ENCODE measurements at regions not wholly inside any gene's neighbourhood (a gene's known extent, or its start where the extent isn't known, plus 50 kb on each side); places are given as distances from the start of the nearest gene placed in this dataset.

DNA sequence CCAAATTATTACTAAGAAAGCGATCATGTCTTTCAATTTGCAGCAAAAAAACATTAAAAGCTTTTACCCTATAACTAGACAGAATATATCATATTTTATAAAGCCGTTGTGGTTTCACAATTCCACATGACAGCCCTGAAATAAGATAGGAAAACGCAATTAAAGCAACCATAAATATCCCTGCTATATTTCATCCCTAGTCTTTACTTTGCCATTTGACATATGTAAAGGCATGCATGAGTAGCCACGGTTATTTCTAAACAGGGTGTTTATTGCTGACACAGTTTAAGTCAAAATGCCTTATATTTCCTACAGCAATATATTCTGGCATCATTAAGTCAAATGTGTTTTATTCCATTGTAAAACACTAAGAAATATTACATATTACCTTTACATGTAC lies 239.9 kb downstream of the DSEL start:
- H3K4me3 ChIP-seq (replicated peaks; ENCODE audit: low read depth, low read length): no peak overlapping the region
- no peak for DNase-seq (ENCODE audit: extremely low read depth, low read depth)
- TF ChIP-seq, protein P1, sequence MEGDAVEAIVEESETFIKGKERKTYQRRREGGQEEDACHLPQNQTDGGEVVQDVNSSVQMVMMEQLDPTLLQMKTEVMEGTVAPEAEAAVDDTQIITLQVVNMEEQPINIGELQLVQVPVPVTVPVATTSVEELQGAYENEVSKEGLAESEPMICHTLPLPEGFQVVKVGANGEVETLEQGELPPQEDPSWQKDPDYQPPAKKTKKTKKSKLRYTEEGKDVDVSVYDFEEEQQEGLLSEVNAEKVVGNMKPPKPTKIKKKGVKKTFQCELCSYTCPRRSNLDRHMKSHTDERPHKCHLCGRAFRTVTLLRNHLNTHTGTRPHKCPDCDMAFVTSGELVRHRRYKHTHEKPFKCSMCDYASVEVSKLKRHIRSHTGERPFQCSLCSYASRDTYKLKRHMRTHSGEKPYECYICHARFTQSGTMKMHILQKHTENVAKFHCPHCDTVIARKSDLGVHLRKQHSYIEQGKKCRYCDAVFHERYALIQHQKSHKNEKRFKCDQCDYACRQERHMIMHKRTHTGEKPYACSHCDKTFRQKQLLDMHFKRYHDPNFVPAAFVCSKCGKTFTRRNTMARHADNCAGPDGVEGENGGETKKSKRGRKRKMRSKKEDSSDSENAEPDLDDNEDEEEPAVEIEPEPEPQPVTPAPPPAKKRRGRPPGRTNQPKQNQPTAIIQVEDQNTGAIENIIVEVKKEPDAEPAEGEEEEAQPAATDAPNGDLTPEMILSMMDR (IDR thresholded peaks at IDR 0.05; ENCODE audit: low read depth, low read length, missing control alignments): no peak

- DNase-seq (ENCODE audit: extremely low read depth, low read depth): no peak
- TF ChIP-seq, protein P1 (IDR thresholded peaks at IDR 0.05; ENCODE audit: low read depth, low read length, missing control alignments): no peak
- no peak overlapping the region for H3K4me3 ChIP-seq (replicated peaks; ENCODE audit: low read depth, low read length)
Observed at GRCh38 chr18:67273288-67273687, 243.2 kb downstream of the DSEL start.

- DNase-seq (ENCODE audit: extremely low read depth, low read depth): no peak
- no peak overlapping the region for H3K4me3 ChIP-seq (replicated peaks; ENCODE audit: low read depth, low read length)
- TF ChIP-seq, protein P1 (IDR thresholded peaks at IDR 0.05; ENCODE audit: low read depth, low read length, missing control alignments): no peak
Observed at GRCh38 chr18:67269206-67269605, 247.3 kb downstream of the DSEL start.

GRCh38 chr18:67268530-67268929 lies 248.0 kb downstream of the DSEL start:
- no peak for DNase-seq (ENCODE audit: extremely low read depth, low read depth)
- H3K4me3 ChIP-seq (replicated peaks; ENCODE audit: low read depth, low read length): no peak overlapping the region
- TF ChIP-seq, protein P1 (IDR thresholded peaks at IDR 0.05; ENCODE audit: low read depth, low read length, missing control alignments): no peak

DNA sequence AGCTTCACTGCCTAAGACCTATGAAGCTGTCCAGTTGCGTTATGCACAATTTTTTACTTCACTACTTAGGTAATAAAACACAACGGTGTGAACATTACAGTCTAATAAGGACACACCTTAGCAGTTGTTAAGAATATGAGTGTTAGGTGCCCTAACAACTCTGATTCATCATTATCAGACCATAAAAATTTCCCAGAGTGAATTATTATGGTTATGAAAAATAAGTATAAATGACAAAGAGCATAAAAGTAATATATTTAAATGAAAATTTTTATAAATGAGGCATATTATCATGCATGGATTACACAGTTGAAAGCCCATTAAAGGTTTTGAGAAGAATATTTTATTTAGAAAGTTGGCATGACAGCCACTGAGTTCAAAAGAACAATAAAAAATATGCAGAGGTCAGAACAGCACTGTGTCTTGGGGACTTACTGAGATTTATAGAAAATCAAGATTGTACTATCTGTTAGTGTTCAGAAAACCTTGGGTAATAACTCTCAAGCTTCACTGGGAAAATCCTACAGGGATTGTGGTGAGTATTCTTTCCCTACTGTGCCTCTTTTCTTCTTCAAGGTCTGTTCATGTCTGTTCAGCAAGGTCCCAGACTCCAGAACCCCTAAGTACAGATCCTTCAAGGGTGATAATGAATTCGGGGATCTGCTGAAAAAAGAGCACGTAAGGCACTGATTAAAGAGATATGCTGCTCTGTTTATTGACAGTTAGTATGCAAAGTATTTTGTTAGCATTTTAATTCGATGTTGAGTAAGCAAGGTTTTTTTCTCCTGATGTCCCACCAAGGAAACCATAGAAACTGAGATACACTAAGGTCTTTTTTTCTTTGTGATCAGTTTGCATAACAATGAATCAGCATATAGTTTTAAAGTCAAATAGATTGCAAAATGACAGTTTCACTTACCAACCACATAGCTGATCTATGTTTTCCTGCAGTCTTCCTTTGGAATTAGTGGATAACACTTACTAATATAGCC lies 250.0 kb downstream of the DSEL start:
- H3K4me3 ChIP-seq (replicated peaks; ENCODE audit: low read depth, low read length): no peak overlapping the region
- no peak for DNase-seq (ENCODE audit: extremely low read depth, low read depth)
- TF ChIP-seq, protein P1 (IDR thresholded peaks at IDR 0.05; ENCODE audit: low read depth, low read length, missing control alignments): no peak

DNA sequence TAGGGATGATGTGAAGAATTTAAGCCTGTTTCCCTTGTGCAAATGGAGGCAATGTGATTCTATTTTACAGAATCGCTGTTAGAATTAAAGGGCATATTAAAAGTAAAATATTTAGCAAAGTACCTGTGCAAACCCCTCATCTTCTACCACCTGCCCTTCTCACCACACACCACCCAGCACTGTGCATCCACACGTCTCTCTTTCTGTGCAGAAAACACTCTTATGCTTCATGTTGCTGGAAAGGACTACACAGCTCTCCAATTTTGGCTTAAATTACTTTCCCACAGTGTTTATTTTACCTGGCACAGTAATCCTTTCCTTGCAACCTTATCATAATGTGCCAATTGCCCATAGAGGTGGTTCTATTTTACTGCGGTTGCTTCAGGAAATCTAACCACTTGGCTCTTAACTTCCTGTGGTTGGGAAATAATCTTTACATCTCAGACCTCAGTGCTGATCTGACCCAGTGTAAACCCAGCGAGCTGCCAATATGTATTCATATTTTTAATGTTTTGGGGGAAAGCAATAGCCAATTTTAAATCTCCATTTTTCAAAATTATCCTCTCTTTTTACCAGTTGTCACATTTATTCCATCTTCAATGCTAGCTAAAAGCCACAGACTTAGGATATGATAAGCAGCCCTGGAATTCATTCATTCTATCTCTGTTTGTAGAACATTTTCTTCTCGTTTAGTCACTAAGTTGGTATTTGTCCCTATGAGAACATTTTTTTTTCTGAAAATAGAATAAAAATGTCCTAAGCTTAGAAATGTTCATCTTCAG lies 250.9 kb downstream of the DSEL start:
- DNase-seq (ENCODE audit: extremely low read depth, low read depth): no peak
- TF ChIP-seq, protein P1 (IDR thresholded peaks at IDR 0.05; ENCODE audit: low read depth, low read length, missing control alignments): no peak
- no peak overlapping the region for H3K4me3 ChIP-seq (replicated peaks; ENCODE audit: low read depth, low read length)

Data from HFF-Myc (cell line).